NCI-H460 (cell line): ENCODE measurements at regions not wholly inside any gene's neighbourhood (a gene's known extent, or its start where the extent isn't known, plus 50 kb on each side); places are given as distances from the start of the nearest gene placed in this dataset.
A peak's percentile ranks its signal among the peaks of the same experiment; 100 is the strongest.

ENCODE experiments used
- DNase-seq: peaks from one replicate; pipeline ENCODE4 v3.0.0-alpha.2; 2016; ENCODE audit warnings: low read depth; ENCODE audit errors: extremely low read depth

DNA sequence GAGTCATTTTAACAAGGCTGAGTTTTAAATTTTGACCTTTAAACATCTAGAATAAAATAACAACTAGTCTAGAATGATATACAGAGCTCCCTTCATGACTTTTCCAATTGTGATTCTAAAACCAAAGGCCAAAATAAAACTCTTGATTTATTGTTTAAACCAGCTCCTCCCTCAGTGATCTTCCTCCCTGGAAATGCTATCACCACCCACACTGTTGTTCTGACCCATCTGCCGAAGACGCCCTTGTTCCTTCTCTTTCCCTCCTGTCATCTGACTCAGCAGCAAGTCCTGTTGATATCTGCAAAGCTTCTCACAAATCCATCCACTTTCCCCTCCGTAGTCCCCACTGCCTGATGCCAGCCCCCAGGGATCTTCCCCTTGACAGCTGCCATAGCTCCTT lies 231.6 kb upstream of the DYNLRB2 start:
- DNase-seq: no peak

DNA sequence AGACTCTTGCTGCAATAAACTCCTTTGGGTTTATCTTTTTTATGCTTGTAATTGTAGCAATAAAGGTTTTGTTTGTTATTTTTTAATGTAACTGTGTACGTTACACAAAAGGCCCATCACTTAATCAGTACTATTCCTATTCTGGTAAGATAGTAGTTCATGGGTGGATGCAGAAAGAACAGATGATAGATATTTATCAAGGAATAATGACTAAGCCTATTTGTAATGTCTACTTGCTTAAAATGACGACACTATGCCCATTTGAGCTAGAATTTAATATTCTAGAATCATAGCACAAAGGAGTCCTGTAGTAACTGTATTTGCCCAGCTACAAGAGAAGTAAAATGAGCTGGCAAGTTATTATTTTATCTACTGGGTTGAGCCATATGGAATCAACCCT lies 235.4 kb upstream of the DYNLRB2 start:
- no peak for DNase-seq

DNA sequence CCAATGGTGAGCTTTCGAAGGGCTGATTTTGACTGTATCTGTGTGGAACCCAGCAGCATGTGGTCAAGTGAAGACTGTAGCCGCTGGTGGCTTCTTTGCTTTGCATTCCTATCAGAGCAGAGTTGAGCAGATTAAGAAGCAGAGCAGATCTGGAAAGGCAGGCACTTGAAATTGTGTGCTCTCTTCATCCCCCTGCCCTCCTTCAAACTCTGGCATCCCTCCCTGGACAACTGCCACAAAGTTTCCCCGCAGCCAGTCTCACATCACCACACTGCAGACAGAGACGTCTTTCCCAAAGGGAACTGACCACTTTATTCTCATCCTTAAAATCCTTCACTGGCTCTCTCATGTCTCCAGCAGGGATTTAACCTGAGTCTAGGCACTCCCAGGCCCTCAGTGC lies 237.1 kb upstream of the DYNLRB2 start:
- DNase-seq: no peak

DNA sequence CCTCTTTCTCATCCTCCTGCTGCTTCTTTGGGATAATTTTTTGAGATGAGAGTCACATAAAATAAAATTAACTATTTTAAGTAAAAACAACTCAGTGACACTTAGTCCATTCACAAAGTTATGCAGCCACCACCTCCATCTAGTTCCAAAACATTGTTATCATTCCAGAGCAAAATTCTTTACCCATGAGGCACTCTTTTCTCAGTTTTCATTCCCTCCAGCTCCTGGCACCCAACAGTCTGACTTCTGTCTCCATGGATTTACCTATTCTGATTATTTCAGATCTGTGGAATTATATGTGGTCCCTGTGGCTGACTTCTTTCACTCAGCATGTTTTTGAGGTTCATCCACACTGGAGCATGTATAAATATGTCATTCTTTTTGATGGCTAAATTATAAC lies 239.9 kb upstream of the DYNLRB2 start:
- DNase-seq: no peak

DNA sequence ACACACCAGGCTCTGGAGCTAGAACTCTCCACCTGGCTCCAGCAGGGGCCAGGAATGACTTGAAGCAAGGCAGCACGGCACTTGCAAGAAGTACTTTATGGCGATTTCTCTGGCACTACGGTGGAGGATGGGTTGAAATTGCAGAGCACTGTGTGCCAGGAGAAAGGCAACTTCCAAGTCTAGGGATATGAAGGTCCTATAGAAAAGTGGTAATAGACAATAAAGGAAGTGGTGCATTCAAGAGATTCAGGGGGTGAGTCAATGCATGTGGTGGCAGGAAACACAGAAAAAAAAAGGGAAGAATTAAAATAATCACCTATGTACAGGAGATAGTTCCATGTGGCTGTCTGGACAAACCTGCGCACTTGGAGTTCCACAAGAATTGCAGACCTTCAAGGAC lies 240.3 kb upstream of the DYNLRB2 start:
- DNase-seq: no peak

DNA sequence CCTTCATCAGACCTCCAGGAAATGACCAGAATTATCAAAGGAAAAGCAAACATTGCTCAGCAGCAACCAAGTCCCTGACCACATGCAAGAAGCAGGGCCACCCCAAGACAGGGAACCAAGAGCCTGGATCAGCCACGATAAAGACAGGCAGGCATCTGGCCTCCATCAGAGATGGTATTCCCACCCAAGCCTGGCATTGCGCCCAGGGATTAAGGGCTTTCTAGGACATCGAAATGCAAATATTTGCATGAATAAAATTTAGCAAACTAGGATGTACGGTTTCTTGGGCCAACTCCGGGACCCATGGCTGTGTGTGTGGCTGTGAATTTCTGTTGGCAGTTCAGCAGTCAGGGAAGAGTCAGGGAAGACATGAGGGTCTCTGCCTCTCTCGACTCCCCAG lies 241.4 kb upstream of the DYNLRB2 start:
- DNase-seq: no peak

DNA sequence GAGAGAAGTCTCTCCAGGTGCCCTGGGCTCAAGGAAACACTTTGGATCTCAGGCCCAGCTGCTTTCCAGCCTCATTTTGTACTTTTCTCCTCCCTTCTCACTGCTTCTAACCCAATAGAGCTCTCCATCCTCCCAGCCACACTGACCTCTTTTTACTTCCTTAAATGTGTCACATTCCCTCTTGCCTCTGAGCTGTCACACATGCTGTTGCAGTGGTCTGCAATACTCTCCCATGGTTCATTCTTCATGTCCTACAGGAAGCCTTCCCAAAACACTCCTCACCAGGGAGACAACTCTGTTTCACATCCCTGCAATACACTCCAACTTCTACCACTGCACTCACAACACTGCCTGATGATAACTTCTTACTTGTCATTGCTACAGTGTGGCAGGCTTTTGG lies 242.1 kb upstream of the DYNLRB2 start:
- DNase-seq: no peak

DNA sequence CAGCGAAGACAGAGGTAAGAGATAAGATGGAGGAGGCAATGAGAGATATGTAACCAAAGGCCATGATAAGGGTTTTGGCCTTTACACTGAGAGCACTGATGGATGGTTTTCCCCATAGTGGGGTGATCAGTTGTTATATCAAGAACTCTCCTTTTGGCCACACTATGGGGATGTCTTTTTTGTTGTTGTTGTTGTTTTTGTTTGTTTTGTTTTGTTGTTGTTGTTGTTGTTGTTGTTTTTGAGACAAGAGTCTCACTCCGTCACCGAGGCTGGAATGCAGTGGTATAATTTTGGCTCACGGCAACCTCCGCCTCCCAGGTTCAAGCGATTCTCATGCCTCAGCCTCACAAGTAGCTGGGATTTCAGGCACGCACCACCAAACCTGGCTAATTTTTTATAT lies 244.8 kb upstream of the DYNLRB2 start:
- no peak for DNase-seq

DNA sequence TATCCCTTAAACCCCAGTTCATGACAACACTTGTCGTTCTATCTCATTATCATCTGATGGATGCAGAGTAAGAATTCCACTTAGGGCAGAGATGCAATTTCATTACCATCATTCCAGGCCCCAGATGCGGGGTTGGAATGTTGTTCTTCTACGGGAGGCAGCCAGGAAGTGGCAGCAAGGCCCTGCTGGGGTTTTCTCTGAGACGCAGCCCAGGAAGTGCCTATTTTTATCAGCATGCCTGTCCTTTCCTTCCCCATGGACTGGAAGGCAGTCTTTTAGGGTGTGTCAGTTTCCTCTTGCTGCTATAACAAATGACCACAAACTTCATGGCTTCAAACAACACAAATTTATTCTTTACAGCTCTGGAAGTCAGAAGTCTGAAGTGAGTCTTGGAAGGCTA lies 246.6 kb upstream of the DYNLRB2 start:
- DNase-seq: no peak

DNA sequence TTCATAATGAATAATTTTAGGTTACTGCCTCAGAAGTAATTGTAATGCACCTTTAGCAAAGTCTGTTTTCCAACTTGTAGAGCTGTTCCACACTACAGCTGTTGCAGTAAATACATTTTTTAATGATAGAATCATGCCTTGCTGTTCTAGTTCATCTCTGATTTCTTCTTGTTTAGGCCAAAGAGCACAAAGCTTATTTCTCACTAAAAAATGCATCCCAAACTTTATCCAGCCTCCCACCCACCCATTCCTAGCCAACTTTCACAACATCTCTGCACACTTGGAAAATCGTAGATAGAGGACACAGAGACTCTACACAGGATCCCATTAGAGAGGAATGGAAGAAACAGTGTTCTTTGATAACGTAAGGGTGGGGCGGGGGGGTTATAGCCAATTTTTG lies 252.2 kb upstream of the DYNLRB2 start:
- no peak for DNase-seq

DNA sequence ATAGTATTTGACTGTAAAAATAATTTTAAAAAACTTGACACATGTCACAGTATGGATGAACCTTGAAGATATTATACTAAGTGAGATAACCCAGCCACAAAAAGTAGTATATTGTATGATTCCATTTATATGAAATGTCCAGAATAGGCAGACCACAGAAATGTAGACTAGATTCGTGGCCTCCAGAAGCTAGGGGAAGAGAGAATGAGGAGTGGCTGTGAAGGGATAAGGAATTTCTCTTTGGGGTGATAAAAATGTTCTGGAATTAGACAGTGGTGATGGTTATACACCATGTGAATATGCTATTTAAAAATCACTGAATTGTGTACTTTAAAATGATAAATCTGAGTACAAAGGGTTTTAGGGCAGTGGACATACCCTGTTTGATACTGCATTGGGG lies 253.1 kb upstream of the DYNLRB2 start:
- no peak for DNase-seq

DNA sequence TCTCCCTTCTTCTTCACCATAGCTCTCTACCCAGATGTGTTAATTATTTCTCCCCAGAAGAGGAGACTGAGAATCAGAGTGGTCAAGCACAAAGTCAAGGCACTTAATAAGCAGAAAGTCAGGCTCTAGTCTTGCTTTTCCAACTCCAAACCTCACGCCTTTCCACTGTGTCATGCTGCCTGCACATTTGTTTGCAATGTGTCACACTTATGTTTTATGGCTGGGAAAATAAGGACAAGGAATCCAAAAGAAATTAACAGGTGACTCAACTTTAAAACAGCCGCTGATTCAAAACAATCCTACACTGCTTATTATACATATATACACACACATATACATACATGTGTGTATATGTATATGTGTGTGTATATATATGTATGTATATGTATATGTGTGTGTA lies 255.7 kb upstream of the DYNLRB2 start:
- DNase-seq: peak; percentile 8

DNA sequence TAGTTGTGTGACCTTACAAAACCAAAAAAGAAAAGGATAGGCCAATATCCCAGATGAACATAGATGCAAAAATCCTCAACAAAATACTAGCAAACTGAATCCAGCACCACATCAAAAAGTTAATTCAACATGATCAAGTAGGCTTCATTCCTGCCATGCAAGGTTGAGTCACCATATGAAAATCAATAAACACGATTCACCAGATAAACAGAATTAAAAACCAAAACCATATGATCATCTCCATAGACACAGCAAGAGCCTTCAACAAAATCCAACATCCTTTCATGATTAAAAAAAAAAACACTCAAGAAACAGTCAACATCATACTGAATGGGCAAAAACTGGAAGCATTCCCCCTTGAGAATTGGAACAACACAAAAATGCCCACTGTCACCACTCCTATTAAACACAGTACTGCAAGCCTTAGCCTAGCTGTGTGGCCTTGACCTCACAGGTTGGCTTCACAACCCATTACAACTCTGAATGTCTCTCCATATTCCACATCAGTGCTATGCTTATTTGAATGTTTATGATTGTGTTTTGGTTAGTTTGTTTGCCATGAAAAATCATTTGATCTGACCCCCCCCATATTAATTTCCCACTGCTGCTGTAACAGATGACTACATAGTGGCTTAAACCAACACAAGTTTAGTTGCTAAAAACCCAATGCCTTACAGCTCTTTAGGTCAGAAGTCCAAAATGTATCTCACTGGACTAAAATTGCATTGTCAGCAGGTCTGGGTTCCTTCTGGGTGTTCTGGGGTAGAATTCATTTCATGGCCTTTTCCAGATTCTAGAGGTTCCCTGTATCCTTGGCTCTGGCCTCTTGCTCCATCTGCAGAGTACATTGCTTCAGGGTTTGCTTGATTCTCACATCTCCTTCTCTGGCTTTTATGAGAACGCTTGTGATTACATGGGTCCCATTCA lies 257.1 kb upstream of the DYNLRB2 start:
- DNase-seq: no peak

DNA sequence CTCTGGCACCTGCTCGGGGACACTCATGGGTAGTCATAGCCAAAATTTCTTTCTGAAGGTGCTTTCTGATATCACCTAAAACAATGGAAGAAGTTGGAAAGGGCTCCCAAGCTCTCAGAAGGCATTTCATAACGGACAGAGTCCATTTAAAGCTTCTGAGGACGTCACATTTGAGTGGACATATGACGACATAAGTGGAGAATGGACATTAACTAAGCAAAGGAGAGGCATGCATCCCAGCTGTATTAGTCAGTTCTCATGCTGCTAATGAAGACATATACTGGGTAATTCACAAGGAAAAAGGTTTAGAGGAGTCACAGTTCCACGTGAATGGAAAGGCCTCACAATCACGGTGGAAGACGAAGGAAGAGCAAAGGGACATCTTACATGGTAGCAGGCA lies 260.2 kb upstream of the DYNLRB2 start:
- no peak for DNase-seq

DNA sequence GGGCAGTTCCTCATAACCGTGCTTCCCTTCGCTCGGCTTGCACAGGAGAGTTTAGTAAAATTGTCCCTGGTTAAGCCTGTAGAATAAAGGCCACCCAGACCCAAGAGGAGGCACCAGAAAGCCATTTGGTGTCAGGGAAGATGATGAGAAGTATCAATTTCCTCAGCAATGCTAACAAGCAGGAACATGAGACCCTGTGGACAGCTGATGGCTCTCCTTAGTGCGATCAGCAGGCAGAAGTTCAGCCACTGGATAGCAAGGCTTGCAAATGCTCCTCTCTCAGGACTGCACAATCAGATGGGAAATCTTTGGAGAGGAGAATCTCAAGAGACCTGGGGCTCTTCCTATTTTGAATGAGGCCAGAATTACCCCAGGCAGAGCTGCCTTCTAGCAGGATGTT lies 261.1 kb upstream of the DYNLRB2 start:
- no peak for DNase-seq

DNA sequence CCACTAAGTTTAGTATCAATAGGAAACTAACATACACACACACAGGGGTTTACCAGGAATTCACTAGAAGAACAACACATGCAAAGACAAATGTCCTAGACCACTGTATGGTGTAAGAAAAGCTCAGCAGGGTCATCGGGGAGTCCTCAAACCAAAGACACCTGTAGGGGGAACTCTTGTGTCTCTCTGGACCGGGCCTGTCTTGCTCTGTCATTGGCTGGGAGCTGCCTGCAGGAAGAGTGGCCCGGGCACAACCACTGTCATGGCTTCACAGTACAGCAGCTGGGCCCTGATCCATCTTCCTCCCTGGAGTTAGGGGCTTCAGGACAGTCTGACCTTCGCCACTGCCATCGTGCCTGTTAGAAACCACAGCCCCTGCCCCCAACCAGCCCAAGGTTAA lies 263.6 kb upstream of the DYNLRB2 start:
- DNase-seq: no peak

DNA sequence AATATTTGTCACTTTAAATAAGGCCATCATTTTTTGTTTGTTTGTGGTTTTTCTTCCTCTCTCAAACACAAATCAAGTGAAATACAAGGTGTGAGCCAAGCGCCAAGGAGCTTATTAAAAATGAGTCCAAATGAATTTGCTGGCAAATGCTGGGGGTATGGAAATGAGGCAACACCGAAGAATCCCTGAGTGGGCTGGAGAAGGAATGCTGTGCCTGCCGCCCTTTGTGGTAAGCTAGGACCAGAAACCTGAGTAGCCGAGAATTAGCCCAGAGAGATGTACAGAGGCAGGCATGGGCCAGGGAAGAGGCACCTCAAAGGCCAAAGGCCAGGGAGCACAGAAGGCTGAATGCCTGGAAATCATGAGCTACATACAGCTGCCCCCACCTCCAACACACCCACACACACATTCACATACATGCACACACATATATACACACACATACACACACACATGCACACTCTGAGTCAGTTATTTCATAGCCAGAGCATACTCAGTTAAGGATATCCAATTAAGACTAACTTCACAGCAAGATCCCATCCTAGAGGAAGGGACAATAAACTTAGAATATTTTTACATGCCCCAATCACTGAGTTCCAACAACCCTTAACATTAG lies 266.1 kb upstream of the DYNLRB2 start:
- DNase-seq: no peak

DNA sequence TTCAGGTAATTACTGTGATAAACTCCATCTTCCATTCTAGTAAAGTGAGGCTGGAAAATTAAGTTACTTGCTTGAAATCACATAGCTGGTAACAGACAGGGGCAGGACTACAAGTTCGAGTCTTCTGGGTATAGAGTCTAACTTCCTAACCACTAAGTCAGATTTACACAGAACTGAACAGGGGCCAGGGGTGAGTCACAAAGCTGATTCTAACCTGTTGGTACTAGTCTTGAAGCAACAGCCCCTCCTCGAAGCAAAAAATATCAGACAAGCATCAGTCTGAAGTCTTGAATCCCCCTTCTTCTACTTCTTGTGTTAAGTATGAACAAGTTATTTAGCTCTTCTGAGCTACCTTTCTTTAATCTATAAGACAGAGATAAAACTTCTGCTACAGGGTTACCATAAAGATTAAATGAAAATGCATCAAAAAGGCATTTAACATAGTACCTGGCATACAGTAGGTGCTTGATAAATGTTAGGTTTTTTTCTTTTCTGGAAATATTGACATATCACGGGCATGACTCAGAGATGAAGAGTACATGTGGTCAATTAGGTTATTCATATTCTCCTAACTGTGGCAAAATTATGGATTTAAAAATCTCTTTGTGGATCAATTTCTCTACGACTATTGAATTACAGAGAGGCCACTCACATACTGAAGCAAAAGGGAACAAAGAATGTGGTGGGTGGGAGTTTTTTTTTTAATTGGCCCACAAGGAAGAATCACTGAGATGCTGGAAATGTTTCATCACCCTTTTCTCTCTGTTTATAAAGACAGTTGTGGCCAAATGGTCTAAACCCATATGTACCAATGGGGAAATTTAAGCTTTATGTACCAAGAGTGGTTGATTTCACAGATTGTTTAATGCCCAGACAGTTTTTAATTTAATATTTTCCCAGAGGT lies 266.9 kb upstream of the DYNLRB2 start:
- no peak for DNase-seq

DNA sequence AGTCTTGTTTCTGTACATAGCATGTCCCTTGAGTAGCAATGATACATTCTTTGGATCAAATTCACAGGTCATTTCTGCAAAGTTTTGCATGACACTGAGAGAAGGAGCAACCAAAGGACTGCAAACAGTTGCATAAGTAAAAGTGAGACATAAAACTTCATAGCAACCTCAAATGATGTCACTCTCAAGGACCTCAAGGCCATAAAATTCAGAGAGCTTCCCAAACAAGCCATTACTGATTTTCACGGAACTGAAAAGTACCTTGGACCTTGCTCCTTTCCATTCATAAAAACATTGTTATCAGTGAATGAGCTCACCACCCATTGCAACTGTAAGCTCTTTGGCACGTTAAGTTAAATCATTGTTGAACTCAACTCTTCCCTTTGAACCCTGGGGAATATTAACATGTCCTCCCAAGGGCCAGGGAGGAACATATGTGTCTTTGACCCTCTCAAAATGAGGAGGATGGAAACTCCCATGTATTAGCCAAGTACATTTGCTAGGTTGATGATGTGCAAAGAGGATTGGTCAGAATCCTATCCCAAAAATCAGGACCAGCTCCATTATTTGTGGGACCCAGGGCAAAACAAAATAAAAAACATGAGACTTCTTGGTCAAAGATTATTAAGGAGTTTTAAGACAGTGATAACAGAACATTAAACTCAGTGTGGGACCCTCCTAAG lies 275.0 kb upstream of the DYNLRB2 start:
- DNase-seq: no peak

DNA sequence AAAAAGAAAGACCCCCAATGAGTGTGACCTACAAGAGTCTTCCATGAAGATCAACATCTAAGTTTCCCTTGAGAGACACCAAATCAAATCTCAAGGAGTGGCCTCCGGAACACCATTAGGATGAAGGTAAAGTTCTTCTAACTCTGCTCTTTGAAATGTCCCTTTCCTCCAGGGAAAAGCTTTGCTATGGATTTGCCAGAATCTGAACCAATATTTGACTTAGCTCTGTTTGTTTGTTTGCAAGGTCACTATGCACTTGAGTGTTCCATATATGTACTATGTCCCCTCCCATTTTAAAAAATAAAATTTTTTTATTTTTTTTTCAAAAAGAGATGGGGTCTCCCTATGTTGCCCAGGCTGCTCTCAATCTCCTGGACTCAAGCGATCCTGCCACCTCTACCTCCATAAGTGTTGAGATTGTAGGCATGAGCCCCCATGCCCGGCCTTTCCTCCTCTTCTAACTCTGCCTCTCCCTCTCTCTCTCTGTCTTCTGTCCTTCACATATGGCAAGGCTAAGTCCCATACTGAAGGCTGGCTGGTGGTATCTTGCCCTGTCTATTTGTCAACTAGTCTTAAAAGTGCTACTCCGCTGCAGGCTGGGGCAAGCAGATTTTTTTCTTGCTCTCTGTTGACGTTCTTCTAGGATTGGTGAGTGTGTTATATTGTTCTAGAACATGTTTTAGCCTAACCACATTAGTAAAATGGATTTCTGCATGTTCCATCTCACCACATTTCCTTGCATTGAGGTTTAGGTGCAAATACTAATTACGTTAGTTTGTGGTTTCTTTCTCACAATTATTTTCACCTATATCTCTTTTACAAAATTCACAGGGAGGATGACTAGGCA lies 276.7 kb upstream of the DYNLRB2 start:
- no peak for DNase-seq
